Neural cell (in vitro differentiated cells): ENCODE measurements at regions not wholly inside any gene's neighbourhood (a gene's known extent, or its start where the extent isn't known, plus 50 kb on each side); places are given as distances from the start of the nearest gene placed in this dataset.

ENCODE experiments used
- H2AFZ ChIP-seq: fragments of 200-600, 300-800 bp; sonication (generic), shearing (Covaris generic); 2 replicates; pipeline ENCODE4 v1.6.0; 2014; ENCODE audit warnings: low read depth, mild to moderate bottlenecking, antibody characterized with exemption, low read length, moderate library complexity
- H3F3A ChIP-seq: fragments of 200-600 bp; shearing (Covaris generic); 2 replicates; pipeline ENCODE4 v1.6.1; 2016; ENCODE audit warnings: mild to moderate bottlenecking, moderate library complexity, mixed read lengths, antibody characterized with exemption, low read length; ENCODE audit not compliant: insufficient read depth, poor library complexity, severe bottlenecking
- H3K27ac ChIP-seq: fragments of 200-600, 300-800 bp; sonication (generic), shearing (Covaris generic); 2 replicates; pipeline ENCODE4 v1.5.1; 2014; ENCODE audit warnings: mild to moderate bottlenecking, low read length, moderate library complexity
- H3K27me3 ChIP-seq: fragments of 300-800, 200-600 bp; sonication (generic), shearing (Covaris generic); 2 replicates; pipeline ENCODE4 v1.6.0; 2014; ENCODE audit warnings: mild to moderate bottlenecking, low read depth, low read length, moderate library complexity; ENCODE audit not compliant: insufficient read depth
- H3K36me3 ChIP-seq: fragments of 300-800, 200-600 bp; sonication (generic), shearing (Covaris generic); 2 replicates; pipeline ENCODE4 v1.5.1; 2014; ENCODE audit warnings: mild to moderate bottlenecking, antibody characterized with exemption, low read length, moderate library complexity; ENCODE audit not compliant: insufficient read depth
- H3K4me2 ChIP-seq: fragments of 300-800, 200-600 bp; sonication (generic), shearing (Covaris generic); 2 replicates; pipeline ENCODE4 v1.6.0; 2014; ENCODE audit warnings: mild to moderate bottlenecking, low read length
- H3K4me3 ChIP-seq: fragments of 300-800, 200-600 bp; sonication (generic), shearing (Covaris generic); 2 replicates; pipeline ENCODE4 v1.5.1; 2014; ENCODE audit warnings: mild to moderate bottlenecking, low read length, moderate library complexity
- H3K79me2 ChIP-seq: fragments of 200-600 bp; shearing (Covaris generic); replicated peaks from 2 replicates; pipeline ENCODE4 v1.6.0; 2014; ENCODE audit warnings: mild to moderate bottlenecking, low read length, moderate library complexity; ENCODE audit not compliant: insufficient read depth
- H3K9ac ChIP-seq: fragments of 300-800, 200-600 bp; sonication (generic), shearing (Covaris generic); 2 replicates; pipeline ENCODE4 v1.6.1; 2016; ENCODE audit warnings: mild to moderate bottlenecking, low read length, mixed read lengths
- H3K9me2 ChIP-seq: fragments of 200-600 bp; shearing (Covaris generic); 2 replicates; pipeline ENCODE4 v1.6.1; 2016; ENCODE audit warnings: mild to moderate bottlenecking, low read length, mixed read lengths; ENCODE audit not compliant: insufficient read depth
- H3K9me3 ChIP-seq: fragments of 200-600, 300-800 bp; sonication (generic), shearing (Covaris generic); 2 replicates; pipeline ENCODE4 v1.6.1; 2016; ENCODE audit warnings: mild to moderate bottlenecking, mixed run types, low read length, moderate library complexity, mixed read lengths
- H4K20me1 ChIP-seq: fragments of 200-600 bp; shearing (Covaris generic); 2 replicates; pipeline ENCODE4 v1.6.1; 2016; ENCODE audit warnings: mild to moderate bottlenecking, mixed run types; ENCODE audit not compliant: insufficient read depth
- CTCF ChIP-seq: fragments of 450-650 bp; IDR thresholded peaks from 2 replicates; pipeline ENCODE4 v1.5.1; 2014; ENCODE audit warnings: antibody characterized with exemption, mild to moderate bottlenecking, moderate library complexity; ENCODE audit not compliant: poor library complexity, severe bottlenecking
- EP300 ChIP-seq: fragments of 450-650 bp; conservative IDR thresholded peaks from 2 replicates; pipeline ENCODE4 v1.6.1; 2014; ENCODE audit warnings: antibody characterized with exemption, mild to moderate bottlenecking, moderate library complexity; ENCODE audit not compliant: poor library complexity, severe bottlenecking
- EZH2 ChIP-seq: fragments of 200-600, 300-800 bp; shearing (Covaris generic), sonication (generic); IDR thresholded peaks from 2 replicates; pipeline ENCODE4 v1.6.1; 2014; ENCODE audit warnings: antibody characterized with exemption, low read length, borderline replicate concordance, mild to moderate bottlenecking; ENCODE audit not compliant: insufficient read depth, poor library complexity, severe bottlenecking
- MXI1 ChIP-seq: fragments of 450-650 bp; conservative IDR thresholded peaks from 2 replicates; pipeline ENCODE4 v1.6.1; 2014; ENCODE audit warnings: antibody characterized with exemption, mild to moderate bottlenecking; ENCODE audit not compliant: poor library complexity, severe bottlenecking
- POLR2AphosphoS5 ChIP-seq: IDR thresholded peaks from 2 replicates; pipeline ENCODE4 v1.6.1; 2012
- RAD21 ChIP-seq: fragments of 450-650 bp; conservative IDR thresholded peaks from 2 replicates; pipeline ENCODE4 v1.6.1; 2014; ENCODE audit warnings: antibody characterized with exemption, mild to moderate bottlenecking, moderate library complexity
- REST ChIP-seq: IDR thresholded peaks from 2 replicates; pipeline ENCODE4 v1.6.1; 2012; ENCODE audit warnings: borderline replicate concordance
- SMC3 ChIP-seq: fragments of 450-650 bp; conservative IDR thresholded peaks from 2 replicates; pipeline ENCODE4 v1.6.1; 2014; ENCODE audit warnings: antibody characterized with exemption, mild to moderate bottlenecking, moderate library complexity; ENCODE audit not compliant: poor library complexity
- TAF1 ChIP-seq: IDR thresholded peaks from 2 replicates; pipeline ENCODE4 v1.6.1; 2012; ENCODE audit warnings: low read depth

GRCh38 chr14:22025879-22026278 is 352.3 kb upstream of the OR4E1 start:
- H3K9me2 ChIP-seq = no peaks in the 10 kb centered on the region
- no peaks in the 10 kb centered on the region for H4K20me1 ChIP-seq
- H3F3A ChIP-seq = no peaks in the 10 kb centered on the region
- no peaks in the 10 kb centered on the region for H3K36me3 ChIP-seq
- H3K9ac ChIP-seq = no peak overlapping the region
- H3K27me3 ChIP-seq = no peaks in the 10 kb centered on the region
- H3K79me2 ChIP-seq = no peaks in the 10 kb centered on the region
- no peak overlapping the region for H3K27ac ChIP-seq
- H3K9me3 ChIP-seq = no peaks in the 10 kb centered on the region
- H3K4me2 ChIP-seq = no peak overlapping the region
- TF ChIP-seq RAD21 (no peak), SMC3 (no peak), EP300 (no peak), CTCF (no peak), POLR2AphosphoS5 (no peak), EZH2 (no peak), TAF1 (no peak), MXI1 (no peak), REST (no peak)
- no peak overlapping the region for H3K4me3 ChIP-seq
- no peak overlapping the region for H2AFZ ChIP-seq

GRCh38 chr14:22024137-22024536 is 350.5 kb upstream of the OR4E1 start:
- no peaks in the 10 kb centered on the region for H3K36me3 ChIP-seq
- no peaks in the 10 kb centered on the region for H3K79me2 ChIP-seq
- H3K27ac ChIP-seq = no peak overlapping the region
- no peaks in the 10 kb centered on the region for H3K27me3 ChIP-seq
- TF ChIP-seq MXI1 (no peak), TAF1 (no peak), CTCF (no peak), EP300 (no peak), EZH2 (no peak), REST (no peak), POLR2AphosphoS5 (no peak), RAD21 (no peak), SMC3 (no peak)
- no peaks in the 10 kb centered on the region for H4K20me1 ChIP-seq
- no peak overlapping the region for H2AFZ ChIP-seq
- H3K9me2 ChIP-seq = no peaks in the 10 kb centered on the region
- H3K4me2 ChIP-seq = no peak overlapping the region
- H3K9ac ChIP-seq = no peak overlapping the region
- no peak overlapping the region for H3K4me3 ChIP-seq
- no peaks in the 10 kb centered on the region for H3K9me3 ChIP-seq
- no peaks in the 10 kb centered on the region for H3F3A ChIP-seq
